NCI-H2107 treated with DMSO at 0.1 percent for 48 hours (cell line): ENCODE measurements at regions not wholly inside any gene's neighbourhood (a gene's known extent, or its start where the extent isn't known, plus 50 kb on each side); places are given as distances from the start of the nearest gene placed in this dataset.
A peak's percentile ranks its signal among the peaks of the same experiment; 100 is the strongest.

Source experiments
- DNase-seq: peaks from one replicate; lab custom pipeline; 2025; ENCODE audit not compliant: unreplicated experiment; lab: John Stamatoyannopoulos, UW

- DNase-seq: no peak
Measured at GRCh38 chr11:127677660-127678425, 677.3 kb upstream of the KIRREL3 start.

GRCh38 chr11:127675581-127675980, 675.0 kb upstream of the KIRREL3 start:
- DNase-seq: no peak

- DNase-seq: no peak
Measured at GRCh38 chr11:127674754-127675153, 674.2 kb upstream of the KIRREL3 start.

GRCh38 chr11:127670374-127671119, 670.0 kb upstream of the KIRREL3 start:
- no peak for DNase-seq

GRCh38 chr11:127656116-127656836, 655.7 kb upstream of the KIRREL3 start:
- DNase-seq: no peak

- DNase-seq: no peak
Measured at GRCh38 chr11:127653076-127653475, 652.5 kb upstream of the KIRREL3 start.

- DNase-seq: no peak
Measured at GRCh38 chr11:127651888-127652221, 651.3 kb upstream of the KIRREL3 start.

- no peak for DNase-seq
Measured at GRCh38 chr11:127651175-127651887, 650.8 kb upstream of the KIRREL3 start.

GRCh38 chr11:127649958-127650357, 649.4 kb upstream of the KIRREL3 start:
- no peak for DNase-seq

GRCh38 chr11:127649071-127649470, 648.5 kb upstream of the KIRREL3 start:
- DNase-seq: no peak

- no peak for DNase-seq
Measured at GRCh38 chr11:127648583-127648982, 648.0 kb upstream of the KIRREL3 start.

GRCh38 chr11:127644366-127644765, 643.8 kb upstream of the KIRREL3 start:
- no peak for DNase-seq

- no peak for DNase-seq
Measured at GRCh38 chr11:127643268-127644058, 642.9 kb upstream of the KIRREL3 start.

- peak; percentile 12 for DNase-seq
Measured at GRCh38 chr11:127640561-127641451, 640.2 kb upstream of the KIRREL3 start.

GRCh38 chr11:127639916-127640315, 639.3 kb upstream of the KIRREL3 start:
- DNase-seq: no peak

GRCh38 chr11:127632976-127633680, 632.6 kb upstream of the KIRREL3 start:
- no peak for DNase-seq

- DNase-seq: no peak
Measured at GRCh38 chr11:127632546-127632945, 632.0 kb upstream of the KIRREL3 start.

- no peak for DNase-seq
Measured at GRCh38 chr11:127631974-127632373, 631.4 kb upstream of the KIRREL3 start.

- no peak for DNase-seq
Measured at GRCh38 chr11:127629200-127629599, 628.6 kb upstream of the KIRREL3 start.
